ENCODE measurements at regions not wholly inside any gene's neighbourhood (a gene's known extent, or its start where the extent isn't known, plus 50 kb on each side); places are given as distances from the start of the nearest gene placed in this dataset.
"Not testable (repeated sequence)": the region's sequence is repeated elsewhere in the genome, so short reads cannot be mapped to it uniquely, and the experiment has no call there.

DNA sequence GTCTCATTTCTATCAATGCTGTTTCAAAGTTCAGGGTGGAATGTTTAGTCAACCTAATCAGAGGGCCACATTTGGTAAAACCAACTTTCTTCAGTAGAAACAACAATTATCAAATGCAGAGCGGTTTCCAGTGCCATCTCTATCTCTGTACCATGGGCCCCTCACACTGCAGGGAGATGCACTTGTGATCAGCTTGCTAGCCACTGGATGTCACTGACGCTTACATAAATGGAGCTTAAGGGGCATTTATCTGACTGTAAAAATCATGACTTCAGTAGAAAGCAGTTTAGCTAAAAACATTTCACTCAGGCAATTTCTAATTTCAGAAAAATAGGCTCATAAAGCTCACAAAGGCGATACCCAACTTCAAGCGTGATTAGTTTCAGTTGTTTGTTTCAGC, 678.0 kb downstream of the ZEB2 start:
- no peak for DNase-seq

GRCh38 chr2:143840601-143841000, 679.3 kb downstream of the ZEB2 start:
- no peak for DNase-seq

DNA sequence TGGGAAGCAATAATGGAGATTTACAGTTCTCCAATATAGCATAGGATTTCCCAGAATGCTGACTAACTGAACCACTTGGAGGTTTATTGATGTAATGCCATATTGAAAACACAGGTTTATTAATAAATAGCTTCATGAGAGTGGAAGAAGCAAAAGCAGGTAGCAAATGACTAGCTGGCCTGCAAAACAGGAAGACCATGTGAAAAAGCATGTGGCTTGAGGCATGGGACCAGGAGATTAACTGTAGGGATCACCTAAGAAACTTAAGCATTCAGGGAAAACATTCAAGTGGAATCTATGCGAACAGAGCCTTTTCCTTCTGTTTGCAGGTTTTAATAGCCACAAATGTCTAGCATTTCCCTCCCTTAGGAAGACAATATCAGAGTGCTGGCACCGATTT, 679.7 kb downstream of the ZEB2 start:
- DNase-seq = no peak

DNA sequence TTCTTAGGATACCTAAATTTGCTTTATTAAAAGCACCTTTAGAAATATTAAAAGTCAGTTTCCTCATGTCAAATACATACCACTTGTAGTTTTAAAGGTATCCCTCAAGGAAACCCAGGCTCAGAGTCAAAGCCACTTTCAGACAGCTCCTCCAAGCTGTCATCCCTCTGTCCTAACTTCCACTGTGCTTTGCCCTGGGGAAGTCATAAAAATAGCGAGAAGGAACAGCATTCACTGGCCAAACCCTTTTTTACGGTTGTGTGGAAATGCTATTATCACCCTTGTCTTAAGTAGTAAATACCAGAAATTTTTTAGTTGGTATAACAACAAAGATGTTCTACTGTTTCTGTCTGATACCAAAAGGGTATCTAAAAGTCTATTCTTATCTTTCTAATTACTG, 680.5 kb downstream of the ZEB2 start:
- DNase-seq = no peak

GRCh38 chr2:143837055-143837454, 682.9 kb downstream of the ZEB2 start:
- not testable (repeated sequence) for DNase-seq

DNA sequence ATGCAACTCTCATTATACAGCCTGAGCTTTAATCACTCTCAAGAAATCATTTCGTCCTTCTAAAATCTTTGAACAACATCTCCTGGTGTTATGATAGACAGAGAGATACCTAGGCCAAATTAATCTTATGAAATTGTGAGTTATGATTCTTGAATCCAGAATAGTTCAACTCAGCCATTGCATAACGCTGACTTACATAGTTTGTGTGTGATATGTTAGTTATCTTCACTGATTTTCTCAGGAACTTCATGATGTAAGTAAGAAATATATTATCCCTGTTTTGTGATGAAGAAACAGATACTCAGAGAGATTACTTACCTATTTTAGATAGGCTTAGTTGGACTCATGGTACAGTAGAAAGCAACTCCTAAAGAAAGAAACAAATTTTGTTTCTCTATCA, 684.4 kb downstream of the ZEB2 start:
- no peak for DNase-seq

- DNase-seq = no peak
Measured at GRCh38 chr2:143833015-143833660, 686.8 kb downstream of the ZEB2 start.

- DNase-seq = no peak
Measured at GRCh38 chr2:143830476-143830875, 689.4 kb downstream of the ZEB2 start.

GRCh38 chr2:143828763-143829537, 691.0 kb downstream of the ZEB2 start:
- no peak for DNase-seq

DNA sequence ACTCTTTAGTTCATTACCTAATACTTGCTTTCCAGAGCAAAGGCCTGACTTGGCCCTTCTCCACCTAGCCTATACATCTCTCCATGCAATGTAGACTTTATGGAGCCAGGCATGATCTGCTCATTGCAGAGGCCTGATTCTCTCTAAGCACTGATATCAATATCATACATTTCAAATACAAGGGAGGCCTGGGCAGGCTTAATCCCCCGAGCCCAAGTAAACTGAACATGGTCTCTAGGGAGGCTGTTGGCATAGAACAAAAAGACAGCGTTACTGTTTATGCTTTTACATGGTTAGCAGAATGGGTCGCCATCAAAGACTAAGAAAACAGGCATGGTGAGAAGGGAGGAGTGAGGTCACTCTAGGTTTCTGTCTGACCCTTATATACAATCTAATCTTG, 695.1 kb downstream of the ZEB2 start:
- DNase-seq = no peak

- DNase-seq = no peak
Measured at GRCh38 chr2:143823876-143824275, 694.7 kb downstream of the ARHGAP15 start.

DNA sequence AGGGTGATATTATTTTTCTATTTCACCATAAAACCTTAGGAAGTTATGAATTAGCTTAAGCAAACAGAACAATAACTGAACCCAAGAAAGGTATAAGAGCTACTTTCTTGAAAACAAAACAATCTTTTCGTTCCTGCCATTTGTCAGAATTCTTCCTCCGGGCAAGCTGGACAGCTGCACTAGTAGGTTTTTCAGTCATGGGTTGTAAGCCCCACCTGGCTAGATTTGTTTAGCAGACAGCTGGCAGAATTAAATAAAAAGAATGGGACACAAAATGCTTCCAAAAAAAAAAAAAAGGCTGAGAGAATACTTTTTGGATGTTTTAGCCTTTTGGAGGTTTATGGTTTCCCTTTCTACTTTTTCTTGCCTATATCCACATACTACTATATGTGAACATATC, 694.1 kb downstream of the ARHGAP15 start:
- no peak for DNase-seq

DNA sequence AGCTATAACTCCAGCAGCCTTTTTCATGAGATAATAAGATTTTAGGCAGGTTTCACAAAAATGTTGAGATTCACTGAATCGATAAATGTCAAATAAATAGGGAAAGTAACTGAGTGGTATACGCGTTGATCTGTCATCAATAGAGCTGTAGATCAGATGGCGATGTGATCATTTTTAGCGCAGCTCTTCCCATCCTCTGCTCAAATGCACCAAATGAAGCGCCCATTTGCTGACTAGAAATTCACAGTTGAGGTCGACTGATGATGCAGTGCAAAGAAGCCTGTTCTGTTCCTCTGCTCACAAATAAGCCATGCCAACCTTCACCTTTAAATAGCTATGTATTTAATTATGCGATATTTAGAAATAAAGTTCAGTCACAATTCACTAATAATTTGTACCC, 693.5 kb downstream of the ARHGAP15 start:
- no peak for DNase-seq

DNA sequence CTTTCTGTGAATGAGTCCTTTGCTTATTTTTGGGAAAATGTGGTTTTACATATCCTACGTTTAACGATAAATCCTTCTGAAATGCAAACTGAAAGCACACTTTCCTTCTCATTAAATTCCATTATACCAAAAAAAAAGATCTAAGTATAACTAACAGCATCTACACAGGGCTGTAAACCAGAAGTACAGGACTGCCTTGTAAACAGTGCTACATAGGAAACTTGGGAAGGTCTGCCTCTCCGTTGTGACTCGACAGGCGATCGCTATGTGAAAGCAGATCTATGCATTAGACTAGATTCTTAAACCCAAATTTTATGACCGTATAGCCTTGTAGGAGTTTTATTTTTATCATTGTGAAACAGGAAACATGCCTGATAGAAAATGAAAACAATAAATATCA, 690.5 kb downstream of the ARHGAP15 start:
- DNase-seq = no peak

DNA sequence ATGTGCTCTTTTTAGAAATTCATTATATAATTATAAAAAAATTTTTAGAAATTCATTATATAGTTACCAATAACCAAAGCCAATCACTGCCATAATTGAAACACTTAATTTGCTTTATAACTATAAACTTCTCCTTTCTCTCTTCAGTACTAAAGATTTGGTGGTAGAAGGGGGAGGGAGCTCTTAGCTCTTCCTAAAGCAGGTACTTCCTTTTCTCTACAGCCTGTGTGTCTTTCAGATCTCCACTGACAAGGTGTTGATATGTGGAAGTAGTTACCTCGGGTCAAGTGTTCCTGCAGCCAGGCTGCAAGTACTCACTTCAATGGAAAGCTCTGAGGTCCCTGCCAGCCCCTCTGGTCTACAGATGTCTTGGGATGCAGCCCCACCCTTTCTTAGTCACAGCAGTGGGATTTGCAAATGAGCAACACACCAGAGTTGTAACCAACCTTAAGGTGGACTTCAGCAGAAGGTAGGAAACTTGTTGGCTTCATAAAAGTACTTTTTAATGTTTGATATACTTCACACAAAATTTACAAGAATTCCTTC, 690.0 kb downstream of the ARHGAP15 start:
- DNase-seq = no peak
